Liver (tissue), 8 donors: ENCODE measurements at regions not wholly inside any gene's neighbourhood (a gene's known extent, or its start where the extent isn't known, plus 50 kb on each side); places are given as distances from the start of the nearest gene placed in this dataset.

Source experiments
- DNase-seq: peaks from one replicate; pipeline ENCODE4 v3.0.0-alpha.2; 2017; ENCODE audit warnings: low spot score
- H3K27ac ChIP-seq, 2 donors: one replicate each; pipeline ENCODE4 v1.7.0; 2013; ENCODE audit warnings: inconsistent platforms in 2 of 2, low read length in 2 of 2, control low read depth in 1 of 2, low read depth in 1 of 2, mild to moderate bottlenecking in 1 of 2
- H3K27me3 ChIP-seq, 4 donors: one replicate each; pipeline versions ENCODE4 v1.6.1 to v1.7.0; 2013; ENCODE audit warnings: low read length in 3 of 4, inconsistent platforms in 1 of 4, mild to moderate bottlenecking in 1 of 4, moderate library complexity in 1 of 4; ENCODE audit not compliant: control insufficient read depth in 4 of 4, insufficient read depth in 4 of 4
- H3K36me3 ChIP-seq, 4 donors: one replicate each; pipeline versions ENCODE4 v1.6.1 to v1.7.0; 2013; ENCODE audit warnings: low read length in 3 of 4, mild to moderate bottlenecking in 3 of 4, low read depth in 1 of 4, moderate library complexity in 1 of 4; ENCODE audit not compliant: control insufficient read depth in 4 of 4, insufficient read depth in 3 of 4
- H3K4me1 ChIP-seq, 4 donors: one replicate each; pipeline versions ENCODE4 v1.6.1 to v1.7.0; 2013; ENCODE audit warnings: low read length in 3 of 4, mild to moderate bottlenecking in 3 of 4, moderate library complexity in 1 of 4; ENCODE audit not compliant: control insufficient read depth in 4 of 4, insufficient read depth in 4 of 4
- H3K4me3 ChIP-seq, 3 donors: one replicate each; pipeline versions ENCODE4 v1.6.1 to v1.7.0; 2013; ENCODE audit warnings: low read length in 3 of 3, control low read depth in 1 of 3, low read depth in 1 of 3, mild to moderate bottlenecking in 1 of 3
- H3K9ac ChIP-seq, 2 donors: one replicate each; pipeline ENCODE4 v1.7.0; 2013; ENCODE audit warnings: low read length in 2 of 2, mild to moderate bottlenecking in 2 of 2, moderate library complexity in 2 of 2, control low read depth in 1 of 2, low read depth in 1 of 2
- H3K9me3 ChIP-seq, 4 donors: one replicate each; pipeline versions ENCODE4 v1.6.1 to v1.7.0; 2013; ENCODE audit warnings: low read length in 3 of 4; ENCODE audit not compliant: control insufficient read depth in 4 of 4
- EGR1 ChIP-seq, 2 donors: IDR thresholded peaks; 2 replicates each; pipeline ENCODE4 v1.6.1; 2016 to 2018; ENCODE audit warnings: antibody characterized with exemption in 2 of 2, low read depth in 2 of 2
- FOXA1 ChIP-seq: IDR thresholded peaks from 2 replicates; pipeline ENCODE4 v1.6.1; 2016; ENCODE audit warnings: antibody characterized with exemption
- FOXA2 ChIP-seq: IDR thresholded peaks from 2 replicates; pipeline ENCODE4 v1.6.1; 2016; ENCODE audit warnings: antibody characterized with exemption
- HNF4A ChIP-seq, 2 donors: conservative IDR thresholded peaks; 2 replicates each; pipeline ENCODE4 v1.6.1; 2016; ENCODE audit warnings: antibody characterized with exemption in 2 of 2, mild to moderate bottlenecking in 2 of 2
- HNF4G ChIP-seq: IDR thresholded peaks from 2 replicates; pipeline ENCODE4 v1.6.1; 2016; ENCODE audit warnings: antibody characterized with exemption
- JUND ChIP-seq, 2 donors: IDR thresholded peaks; 2 replicates each; pipeline ENCODE4 v1.6.1; 2016; ENCODE audit warnings: antibody characterized with exemption in 2 of 2
- NR2F2 ChIP-seq: IDR thresholded peaks from 2 replicates; pipeline ENCODE4 v1.6.1; 2016; ENCODE audit warnings: antibody characterized with exemption
- RXRA ChIP-seq, 2 donors: IDR thresholded peaks; 2 replicates each; pipeline ENCODE4 v1.6.1; 2017 to 2018; ENCODE audit warnings: antibody characterized with exemption in 2 of 2, mild to moderate bottlenecking in 1 of 2
- SP1 ChIP-seq: IDR thresholded peaks from 2 replicates; pipeline ENCODE4 v1.6.1; 2018; ENCODE audit warnings: antibody characterized with exemption, mild to moderate bottlenecking
- WGBS: extraction: QIAGEN DNeasy Blood & Tissue Kit; methylation state at CpG from one replicate; pipeline ENCODE4 v1.1.7; 2013; 5-methylcytosine and 5-hydroxymethylcytosine counted together
- TF ChIP-seq, protein P1 (sequence below): fragments of 150-350 bp; IDR thresholded peaks from 2 replicates; pipeline ENCODE4 v1.5.1; 2017; ENCODE audit warnings: improper control_type of control experiment, low read depth, low read length; ENCODE audit not compliant: missing input control
- TF ChIP-seq, protein P2 (sequence below): IDR thresholded peaks from 2 replicates; pipeline ENCODE4 v1.6.1; 2016; ENCODE audit warnings: antibody characterized with exemption, mild to moderate bottlenecking
- TF ChIP-seq, protein P3 (sequence below): IDR thresholded peaks from 2 replicates; pipeline ENCODE4 v1.6.1; 2016; ENCODE audit warnings: antibody characterized with exemption
- TF ChIP-seq, protein P4 (sequence below): IDR thresholded peaks from 2 replicates; pipeline ENCODE4 v1.6.1; 2016; ENCODE audit warnings: antibody characterized with exemption
- TF ChIP-seq, protein P5 (sequence below): IDR thresholded peaks from 2 replicates; pipeline ENCODE4 v1.6.1; 2016; ENCODE audit warnings: antibody characterized with exemption
- donor health status: healthy.
- donor health status: healthy.
- donor health status: healthy.
- donor health status: healthy.
- donor health status: healthy.

DNA sequence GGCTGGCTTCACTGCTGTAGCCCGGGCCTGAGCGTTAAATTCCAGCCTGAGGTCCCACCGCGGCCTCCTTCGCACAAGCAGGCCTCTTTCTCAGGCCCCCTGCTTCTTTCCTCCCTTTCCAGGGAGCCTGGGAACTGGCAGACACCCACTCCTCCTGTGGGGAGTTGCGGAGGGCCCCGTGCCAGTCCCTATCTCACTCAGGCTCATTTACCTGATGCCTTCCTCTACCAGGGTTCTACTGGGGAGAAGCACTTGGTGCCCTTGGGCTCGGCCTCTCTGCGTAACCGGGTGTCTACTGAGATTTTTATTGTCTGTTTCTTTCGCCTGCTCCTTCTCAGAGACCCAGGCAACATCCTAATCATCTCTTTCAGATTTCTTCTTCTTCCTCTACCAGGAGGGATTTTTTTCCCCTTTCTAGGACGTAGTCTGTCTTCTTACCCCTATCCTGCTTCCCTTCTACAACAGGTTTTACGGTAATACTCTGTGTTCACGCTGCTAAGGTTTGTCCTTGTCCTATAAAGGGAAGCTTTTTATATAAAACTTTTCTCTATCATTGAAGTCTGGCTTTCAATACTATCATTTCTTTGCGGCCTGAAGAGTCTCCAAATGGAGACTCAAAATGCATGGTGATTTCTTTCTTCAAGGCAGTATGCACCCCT is 135.4 kb upstream of the GPR12 start:
- no peak overlapping the region for H3K27ac ChIP-seq
- DNase-seq = no peak
- WGBS = 54% methylated on average over 15 of the region's 15 CpGs
- H3K27me3 ChIP-seq = peaks cover 0 to 4% (median 2%) of the 10 kb centered on the region in 4 donors
- H3K36me3 ChIP-seq = no peaks in the 10 kb centered on the region
- no peak overlapping the region for H3K4me3 ChIP-seq
- H3K4me1 ChIP-seq = no peaks in the 10 kb centered on the region
- H3K9me3 ChIP-seq = no peaks in the 10 kb centered on the region
- TF ChIP-seq, protein P1, sequence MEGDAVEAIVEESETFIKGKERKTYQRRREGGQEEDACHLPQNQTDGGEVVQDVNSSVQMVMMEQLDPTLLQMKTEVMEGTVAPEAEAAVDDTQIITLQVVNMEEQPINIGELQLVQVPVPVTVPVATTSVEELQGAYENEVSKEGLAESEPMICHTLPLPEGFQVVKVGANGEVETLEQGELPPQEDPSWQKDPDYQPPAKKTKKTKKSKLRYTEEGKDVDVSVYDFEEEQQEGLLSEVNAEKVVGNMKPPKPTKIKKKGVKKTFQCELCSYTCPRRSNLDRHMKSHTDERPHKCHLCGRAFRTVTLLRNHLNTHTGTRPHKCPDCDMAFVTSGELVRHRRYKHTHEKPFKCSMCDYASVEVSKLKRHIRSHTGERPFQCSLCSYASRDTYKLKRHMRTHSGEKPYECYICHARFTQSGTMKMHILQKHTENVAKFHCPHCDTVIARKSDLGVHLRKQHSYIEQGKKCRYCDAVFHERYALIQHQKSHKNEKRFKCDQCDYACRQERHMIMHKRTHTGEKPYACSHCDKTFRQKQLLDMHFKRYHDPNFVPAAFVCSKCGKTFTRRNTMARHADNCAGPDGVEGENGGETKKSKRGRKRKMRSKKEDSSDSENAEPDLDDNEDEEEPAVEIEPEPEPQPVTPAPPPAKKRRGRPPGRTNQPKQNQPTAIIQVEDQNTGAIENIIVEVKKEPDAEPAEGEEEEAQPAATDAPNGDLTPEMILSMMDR = no peak
- TF ChIP-seq, protein P2, sequence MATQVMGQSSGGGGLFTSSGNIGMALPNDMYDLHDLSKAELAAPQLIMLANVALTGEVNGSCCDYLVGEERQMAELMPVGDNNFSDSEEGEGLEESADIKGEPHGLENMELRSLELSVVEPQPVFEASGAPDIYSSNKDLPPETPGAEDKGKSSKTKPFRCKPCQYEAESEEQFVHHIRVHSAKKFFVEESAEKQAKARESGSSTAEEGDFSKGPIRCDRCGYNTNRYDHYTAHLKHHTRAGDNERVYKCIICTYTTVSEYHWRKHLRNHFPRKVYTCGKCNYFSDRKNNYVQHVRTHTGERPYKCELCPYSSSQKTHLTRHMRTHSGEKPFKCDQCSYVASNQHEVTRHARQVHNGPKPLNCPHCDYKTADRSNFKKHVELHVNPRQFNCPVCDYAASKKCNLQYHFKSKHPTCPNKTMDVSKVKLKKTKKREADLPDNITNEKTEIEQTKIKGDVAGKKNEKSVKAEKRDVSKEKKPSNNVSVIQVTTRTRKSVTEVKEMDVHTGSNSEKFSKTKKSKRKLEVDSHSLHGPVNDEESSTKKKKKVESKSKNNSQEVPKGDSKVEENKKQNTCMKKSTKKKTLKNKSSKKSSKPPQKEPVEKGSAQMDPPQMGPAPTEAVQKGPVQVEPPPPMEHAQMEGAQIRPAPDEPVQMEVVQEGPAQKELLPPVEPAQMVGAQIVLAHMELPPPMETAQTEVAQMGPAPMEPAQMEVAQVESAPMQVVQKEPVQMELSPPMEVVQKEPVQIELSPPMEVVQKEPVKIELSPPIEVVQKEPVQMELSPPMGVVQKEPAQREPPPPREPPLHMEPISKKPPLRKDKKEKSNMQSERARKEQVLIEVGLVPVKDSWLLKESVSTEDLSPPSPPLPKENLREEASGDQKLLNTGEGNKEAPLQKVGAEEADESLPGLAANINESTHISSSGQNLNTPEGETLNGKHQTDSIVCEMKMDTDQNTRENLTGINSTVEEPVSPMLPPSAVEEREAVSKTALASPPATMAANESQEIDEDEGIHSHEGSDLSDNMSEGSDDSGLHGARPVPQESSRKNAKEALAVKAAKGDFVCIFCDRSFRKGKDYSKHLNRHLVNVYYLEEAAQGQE = no peak
- no peak for TF ChIP-seq HNF4A (conservative IDR thresholded peaks at IDR 0.05)
- TF ChIP-seq, protein P3, sequence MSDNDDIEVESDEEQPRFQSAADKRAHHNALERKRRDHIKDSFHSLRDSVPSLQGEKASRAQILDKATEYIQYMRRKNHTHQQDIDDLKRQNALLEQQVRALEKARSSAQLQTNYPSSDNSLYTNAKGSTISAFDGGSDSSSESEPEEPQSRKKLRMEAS = no peak
- TF ChIP-seq HNF4G = no peak
- TF ChIP-seq, protein P4, sequence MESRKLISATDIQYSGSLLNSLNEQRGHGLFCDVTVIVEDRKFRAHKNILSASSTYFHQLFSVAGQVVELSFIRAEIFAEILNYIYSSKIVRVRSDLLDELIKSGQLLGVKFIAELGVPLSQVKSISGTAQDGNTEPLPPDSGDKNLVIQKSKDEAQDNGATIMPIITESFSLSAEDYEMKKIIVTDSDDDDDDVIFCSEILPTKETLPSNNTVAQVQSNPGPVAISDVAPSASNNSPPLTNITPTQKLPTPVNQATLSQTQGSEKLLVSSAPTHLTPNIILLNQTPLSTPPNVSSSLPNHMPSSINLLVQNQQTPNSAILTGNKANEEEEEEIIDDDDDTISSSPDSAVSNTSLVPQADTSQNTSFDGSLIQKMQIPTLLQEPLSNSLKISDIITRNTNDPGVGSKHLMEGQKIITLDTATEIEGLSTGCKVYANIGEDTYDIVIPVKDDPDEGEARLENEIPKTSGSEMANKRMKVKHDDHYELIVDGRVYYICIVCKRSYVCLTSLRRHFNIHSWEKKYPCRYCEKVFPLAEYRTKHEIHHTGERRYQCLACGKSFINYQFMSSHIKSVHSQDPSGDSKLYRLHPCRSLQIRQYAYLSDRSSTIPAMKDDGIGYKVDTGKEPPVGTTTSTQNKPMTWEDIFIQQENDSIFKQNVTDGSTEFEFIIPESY = no peak
- no peak for TF ChIP-seq FOXA2
- TF ChIP-seq SP1 = no peak
- no peak for TF ChIP-seq NR2F2
- H3K9ac ChIP-seq = no peak overlapping the region

DNA sequence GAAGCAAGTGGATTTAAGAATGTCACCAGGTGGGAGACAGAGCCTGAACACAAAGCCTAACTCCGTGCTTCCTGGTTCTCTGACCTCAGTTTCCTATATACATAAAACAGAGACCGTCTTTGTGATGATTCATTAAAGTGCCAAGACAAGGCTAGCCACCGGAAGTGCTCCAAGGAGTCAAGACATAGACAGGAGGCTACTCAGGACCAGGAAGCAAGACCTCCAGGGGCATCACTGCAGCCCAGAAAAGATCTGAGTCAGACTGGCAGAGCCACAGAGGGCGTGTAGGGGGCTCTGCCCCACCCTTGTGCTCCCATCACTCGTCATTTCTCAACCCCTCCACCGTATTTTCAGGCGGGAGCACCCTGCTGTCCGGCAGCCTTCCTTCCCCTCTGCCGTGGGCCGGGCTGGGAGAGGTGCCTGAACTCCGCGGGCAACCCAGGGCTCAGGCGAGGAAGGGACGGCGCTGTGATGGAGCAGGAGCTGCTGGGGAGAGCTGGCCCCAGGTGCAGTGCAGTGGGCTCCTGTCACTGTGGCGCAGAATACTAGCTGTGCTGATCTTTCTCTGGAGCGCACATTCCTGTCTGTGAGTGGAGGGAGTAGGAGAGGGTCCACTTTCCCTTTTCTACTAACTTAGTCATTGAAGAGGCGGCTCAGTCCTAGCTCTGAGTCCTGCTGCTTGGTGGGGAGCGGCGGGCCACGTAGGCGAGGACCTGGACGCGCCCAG is 134.7 kb upstream of the GPR12 start:
- DNase-seq = no peak
- H3K27me3 ChIP-seq = peaks cover 0 to 4% (median 2%) of the 10 kb centered on the region in 4 donors
- H3K4me3 ChIP-seq = no peak overlapping the region
- 32% methylated on average over 24 of the region's 24 CpGs for WGBS
- H3K9ac ChIP-seq = no peak overlapping the region
- no peak overlapping the region for H3K27ac ChIP-seq
- no peaks in the 10 kb centered on the region for H3K4me1 ChIP-seq
- no peak for TF ChIP-seq EGR1 (IDR thresholded peaks at IDR 0.05; ENCODE audit: low read depth in 2 of 2)
- TF ChIP-seq, protein P2 = no peak
- no peak for TF ChIP-seq RXRA (IDR thresholded peaks at IDR 0.05)
- no peak for TF ChIP-seq JUND (IDR thresholded peaks at IDR 0.05)
- TF ChIP-seq, protein P5, sequence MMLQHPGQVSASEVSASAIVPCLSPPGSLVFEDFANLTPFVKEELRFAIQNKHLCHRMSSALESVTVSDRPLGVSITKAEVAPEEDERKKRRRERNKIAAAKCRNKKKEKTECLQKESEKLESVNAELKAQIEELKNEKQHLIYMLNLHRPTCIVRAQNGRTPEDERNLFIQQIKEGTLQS = no peak
- no peak for TF ChIP-seq NR2F2
- TF ChIP-seq, protein P3 = no peak
- no peak for TF ChIP-seq SP1
- TF ChIP-seq, protein P1 = no peak
- no peak for TF ChIP-seq FOXA2
- TF ChIP-seq FOXA1 = no peak
- H3K36me3 ChIP-seq = no peaks in the 10 kb centered on the region
- no peaks in the 10 kb centered on the region for H3K9me3 ChIP-seq
